NCI-H345 (cell line): ENCODE measurements at regions not wholly inside any gene's neighbourhood (a gene's known extent, or its start where the extent isn't known, plus 50 kb on each side); places are given as distances from the start of the nearest gene placed in this dataset.

ENCODE experiments used
- DNase-seq: peaks from one replicate; lab custom pipeline; 2025; lab: John Stamatoyannopoulos, UW

GRCh38 chr2:18132697-18133096, 254.2 kb downstream of the KCNS3 start:
- DNase-seq: no peak

DNA sequence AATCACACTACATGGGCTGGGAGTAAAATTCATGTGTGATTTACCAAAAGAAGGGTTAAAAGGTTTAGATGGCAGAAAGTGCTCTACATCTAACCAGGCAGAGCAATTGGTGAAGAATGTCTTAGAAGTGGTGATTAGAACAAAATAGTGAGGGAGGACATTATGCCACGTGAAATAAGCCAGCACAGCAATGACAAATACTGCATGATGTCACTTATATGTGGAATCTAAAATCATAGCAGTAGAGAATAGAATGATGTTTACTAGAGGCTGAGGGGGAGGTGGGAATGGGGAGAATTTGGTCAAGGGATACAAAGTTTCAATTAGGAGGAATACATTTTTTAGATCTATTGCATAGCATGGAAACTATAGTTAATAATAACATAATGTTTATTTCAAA, 253.3 kb downstream of the KCNS3 start:
- no peak for DNase-seq

- no peak for DNase-seq
Measured at GRCh38 chr2:18129348-18129747, 250.9 kb downstream of the KCNS3 start.

DNA sequence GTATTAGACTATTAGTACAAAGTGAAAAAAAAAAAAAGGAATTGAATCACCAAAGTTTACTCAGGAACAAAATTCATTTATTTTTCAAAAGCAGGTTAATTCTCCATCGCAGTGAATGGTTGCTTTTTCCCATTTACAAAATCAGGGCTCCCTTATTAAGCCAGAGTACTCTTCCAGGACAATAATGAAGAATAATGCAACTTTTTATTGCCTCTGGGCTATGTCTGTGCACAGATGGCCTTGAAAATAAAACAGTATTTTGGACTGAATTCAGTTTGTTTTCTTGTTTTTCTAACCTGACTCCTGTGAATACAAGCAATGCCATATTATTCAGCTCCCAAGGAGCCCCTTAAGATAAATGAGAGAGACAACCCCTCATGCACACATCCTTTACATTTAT, 246.8 kb downstream of the KCNS3 start:
- DNase-seq: no peak

GRCh38 chr2:18124116-18124835, 245.8 kb downstream of the KCNS3 start:
- DNase-seq: no peak

GRCh38 chr2:18123577-18123976, 245.1 kb downstream of the KCNS3 start:
- no peak for DNase-seq

GRCh38 chr2:18123211-18123570, 244.7 kb downstream of the KCNS3 start:
- no peak for DNase-seq

DNA sequence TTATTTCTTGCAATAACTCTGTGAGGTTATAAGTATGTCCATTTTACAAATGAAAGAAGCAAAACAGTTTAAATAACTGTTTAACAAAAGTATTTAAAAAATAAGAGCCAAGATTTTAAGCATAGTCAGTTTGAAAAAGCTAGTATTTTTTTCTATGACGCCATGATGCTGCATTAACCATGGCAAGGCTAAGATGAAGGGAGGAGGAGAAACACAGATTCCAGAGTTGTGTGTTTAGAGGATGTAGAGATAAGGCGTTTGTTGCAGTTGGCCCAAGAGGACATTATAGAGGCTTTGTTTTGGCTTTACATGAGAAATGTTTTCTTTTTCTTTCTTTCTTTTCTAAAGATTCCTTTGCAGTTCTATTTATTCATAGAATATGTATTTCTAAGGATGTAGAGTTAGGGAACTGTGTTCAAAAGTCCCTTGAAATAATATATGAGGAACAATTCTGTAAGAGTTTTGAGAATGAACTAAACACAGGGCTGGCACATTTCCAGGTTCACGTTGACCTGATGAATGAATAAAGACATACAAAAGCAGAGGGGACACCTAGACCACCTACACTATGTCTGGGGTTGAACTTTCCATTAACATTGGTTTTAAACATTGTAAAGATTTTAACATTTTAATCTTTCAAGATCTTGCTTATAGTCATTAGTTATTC, 244.2 kb downstream of the KCNS3 start:
- no peak for DNase-seq

DNA sequence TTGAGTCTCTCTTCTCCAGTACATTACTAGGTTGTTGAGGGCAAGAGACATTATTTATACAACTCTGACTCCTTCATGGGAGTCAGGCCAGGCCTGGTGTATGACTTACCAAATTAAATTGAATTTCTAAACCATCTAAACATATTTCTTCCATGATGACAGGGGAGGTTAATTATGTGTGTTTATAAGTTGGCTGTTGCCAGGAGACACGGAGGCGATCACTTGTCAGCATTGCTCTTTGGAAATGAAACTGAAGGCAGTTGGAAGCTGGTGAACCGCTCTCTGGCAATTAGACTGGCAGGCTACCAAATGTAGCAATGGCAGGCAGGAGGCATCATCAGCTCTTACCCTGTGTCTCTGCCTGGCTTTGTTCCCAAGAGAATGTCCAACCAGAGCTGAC, 241.4 kb downstream of the KCNS3 start:
- DNase-seq: peak; percentile 12

DNA sequence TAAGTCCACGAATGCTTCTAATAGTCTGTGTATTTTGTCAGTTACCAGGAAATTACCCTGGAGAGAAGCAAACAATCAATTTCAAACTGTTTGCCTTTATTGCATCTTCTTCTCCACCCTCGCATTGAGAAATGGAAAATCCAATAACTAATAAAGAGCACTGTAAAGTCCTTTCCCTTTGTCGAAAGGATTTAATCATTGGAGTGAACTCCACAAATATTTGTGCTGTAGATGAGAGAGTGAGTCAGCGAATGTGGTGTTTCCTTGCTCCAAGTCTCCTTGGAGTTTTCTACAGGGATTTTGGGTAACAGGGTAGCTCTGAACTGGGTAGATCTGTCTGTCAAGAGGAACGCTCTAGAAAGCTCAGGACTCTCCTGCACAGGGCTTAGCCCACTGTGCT, 240.2 kb downstream of the KCNS3 start:
- no peak for DNase-seq

DNA sequence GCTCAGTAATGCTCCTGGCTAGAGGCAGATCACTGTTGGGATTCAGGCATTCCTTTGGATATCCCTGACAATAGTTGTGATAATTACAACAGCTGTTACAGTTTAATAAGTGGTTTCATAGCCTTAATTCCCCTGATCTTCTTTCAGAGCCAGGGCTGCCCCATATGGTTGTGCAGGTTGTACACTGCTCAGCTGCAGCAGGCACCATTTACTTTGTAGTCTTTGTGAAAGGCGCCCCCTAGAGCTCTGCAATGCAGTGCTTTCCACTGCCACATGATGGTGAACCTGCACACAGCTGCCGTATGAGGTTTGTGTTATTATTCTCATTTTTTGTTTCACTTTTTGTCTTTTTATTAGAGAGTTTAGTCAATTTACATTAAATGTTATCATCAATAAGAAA, 239.1 kb downstream of the KCNS3 start:
- no peak for DNase-seq

- DNase-seq: no peak
Measured at GRCh38 chr2:18110222-18110621, 231.8 kb downstream of the KCNS3 start.

- no peak for DNase-seq
Measured at GRCh38 chr2:18106841-18107240, 228.4 kb downstream of the KCNS3 start.

GRCh38 chr2:18105929-18106328, 227.5 kb downstream of the KCNS3 start:
- DNase-seq: no peak

DNA sequence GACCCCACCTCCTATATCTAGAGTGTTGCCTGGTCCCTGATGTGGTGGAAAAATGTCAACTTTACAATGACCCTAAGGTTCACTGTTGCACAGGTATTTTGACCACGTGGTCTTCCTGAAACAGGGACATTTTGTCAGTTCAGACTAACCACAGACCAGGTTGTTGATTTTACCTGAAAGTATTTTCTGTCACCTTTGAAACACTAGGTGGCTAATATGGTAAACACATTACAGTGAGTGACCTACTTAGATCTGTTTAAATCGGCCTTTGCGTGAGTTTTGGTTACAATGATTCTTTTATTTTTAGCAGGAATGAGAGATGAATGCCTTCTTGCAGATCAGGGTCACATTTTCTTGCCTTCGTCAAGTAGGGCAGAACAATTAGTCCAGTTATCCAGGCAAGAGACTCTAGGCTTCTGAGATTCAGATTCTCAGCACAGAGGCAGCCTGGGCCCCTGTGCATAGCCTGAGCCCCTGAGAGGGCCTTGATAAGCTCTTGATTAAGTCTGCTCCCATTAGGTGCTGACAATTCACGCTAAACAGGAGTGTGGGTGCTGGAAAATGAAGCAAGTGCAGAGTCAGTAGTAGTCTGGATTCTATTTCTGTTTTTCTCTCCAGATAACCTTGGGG, 226.2 kb downstream of the KCNS3 start:
- no peak for DNase-seq

- DNase-seq: no peak
Measured at GRCh38 chr2:18096836-18097405, 218.5 kb downstream of the KCNS3 start.

- DNase-seq: no peak
Measured at GRCh38 chr2:18094277-18094676, 215.8 kb downstream of the KCNS3 start.

DNA sequence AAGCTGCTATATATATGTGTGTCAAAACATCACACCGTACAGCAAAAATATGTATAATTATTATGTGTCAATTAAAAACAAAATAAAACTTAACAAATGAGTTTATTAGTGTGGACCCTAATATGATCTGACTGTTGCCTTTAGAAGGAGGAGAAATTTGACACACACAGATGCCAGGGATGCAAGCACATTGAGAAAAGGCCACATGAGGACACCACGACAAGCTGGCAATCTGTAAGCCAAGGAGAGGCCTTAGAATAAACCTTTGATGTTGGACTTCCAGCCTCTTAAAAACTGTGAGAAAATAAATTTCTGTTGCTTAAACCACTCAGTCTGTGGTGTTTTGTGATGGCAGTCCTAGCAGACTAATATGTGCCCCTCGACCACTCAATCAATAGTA, 214.7 kb downstream of the KCNS3 start:
- DNase-seq: no peak

DNA sequence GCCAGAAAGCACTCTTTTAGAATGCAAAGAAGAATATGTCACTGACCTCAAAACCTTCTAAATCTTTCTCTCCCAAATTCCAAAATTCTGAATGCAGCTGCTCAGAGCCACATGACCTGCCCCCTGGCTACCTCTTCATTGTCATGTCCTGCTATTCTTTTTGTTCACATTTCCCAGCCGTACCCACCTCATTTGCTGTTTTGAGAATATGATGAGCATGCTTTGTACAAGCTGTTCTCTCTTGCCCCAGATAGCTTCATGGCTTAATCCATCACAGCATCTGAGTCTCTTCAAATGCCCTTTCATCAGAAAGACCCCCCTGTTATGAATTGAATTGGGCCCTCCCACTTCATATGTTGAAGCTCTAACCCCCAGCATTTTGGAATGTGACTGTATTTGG, 214.3 kb downstream of the KCNS3 start:
- DNase-seq: no peak

- DNase-seq: no peak
Measured at GRCh38 chr2:18085593-18085992, 207.1 kb downstream of the KCNS3 start.

- no peak for DNase-seq
Measured at GRCh38 chr2:18084376-18084775, 205.9 kb downstream of the KCNS3 start.

DNA sequence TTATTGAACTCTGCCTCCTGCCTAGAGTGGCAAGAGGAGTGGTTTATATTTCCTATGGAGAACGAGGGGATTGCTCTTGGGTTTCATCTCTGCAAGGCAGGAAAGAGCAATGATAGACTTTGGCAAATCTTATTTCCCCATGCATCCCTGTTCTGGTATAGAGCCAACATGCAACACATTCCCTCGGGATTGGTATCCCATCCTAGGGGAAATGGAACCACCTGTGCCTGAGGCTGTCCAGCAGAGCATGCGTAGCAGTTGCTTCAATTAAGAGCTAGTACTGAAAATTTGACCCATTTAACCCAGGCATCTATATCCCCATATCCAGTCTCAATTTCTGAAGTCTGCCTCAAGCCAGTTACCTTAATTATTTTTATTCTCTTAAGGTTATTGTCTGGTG, 205.3 kb downstream of the KCNS3 start:
- DNase-seq: no peak

- DNase-seq: no peak
Measured at GRCh38 chr2:18078216-18078615, 199.7 kb downstream of the KCNS3 start.
